ENCODE measurements at regions not wholly inside any gene's neighbourhood (a gene's known extent, or its start where the extent isn't known, plus 50 kb on each side); places are given as distances from the start of the nearest gene placed in this dataset.

- no peak for DNase-seq
Measured at GRCh38 chr2:6685447-6685846, 180.3 kb downstream of the CMPK2 start.

- DNase-seq, result no peak
Measured at GRCh38 chr2:6692056-6692455, 173.7 kb downstream of the CMPK2 start.

GRCh38 chr2:6692819-6693218, 172.9 kb downstream of the CMPK2 start:
- DNase-seq, result no peak

GRCh38 chr2:6694555-6694954, 171.2 kb downstream of the CMPK2 start:
- no peak for DNase-seq

- no peak for DNase-seq
Measured at GRCh38 chr2:6700335-6700734, 165.4 kb downstream of the CMPK2 start.

- no peak for DNase-seq
Measured at GRCh38 chr2:6704077-6704476, 161.6 kb downstream of the CMPK2 start.

- DNase-seq, result no peak
Measured at GRCh38 chr2:6721395-6721794, 144.3 kb downstream of the CMPK2 start.

- DNase-seq, result no peak
Measured at GRCh38 chr2:6722574-6722973, 143.1 kb downstream of the CMPK2 start.

- DNase-seq, result no peak
Measured at GRCh38 chr2:6723865-6724604, 141.7 kb downstream of the CMPK2 start.

- DNase-seq, result no peak
Measured at GRCh38 chr2:6724605-6725140, 141.0 kb downstream of the CMPK2 start.

- no peak for DNase-seq
Measured at GRCh38 chr2:6728156-6728555, 137.6 kb downstream of the CMPK2 start.

GRCh38 chr2:6730003-6730402, 135.7 kb downstream of the CMPK2 start:
- no peak for DNase-seq

GRCh38 chr2:6730649-6731532, 134.8 kb downstream of the CMPK2 start:
- no peak for DNase-seq

- DNase-seq, result no peak
Measured at GRCh38 chr2:6739547-6739946, 126.2 kb downstream of the CMPK2 start.

- no peak for DNase-seq
Measured at GRCh38 chr2:6741229-6741628, 124.5 kb downstream of the CMPK2 start.

- no peak for DNase-seq
Measured at GRCh38 chr2:6744038-6744437, 121.7 kb downstream of the CMPK2 start.

GRCh38 chr2:6747433-6747832, 118.3 kb downstream of the CMPK2 start:
- DNase-seq, result no peak

- no peak for DNase-seq
Measured at GRCh38 chr2:6748406-6749067, 117.2 kb downstream of the CMPK2 start.

- DNase-seq, result no peak
Measured at GRCh38 chr2:6749962-6750361, 115.7 kb downstream of the CMPK2 start.

- no peak for DNase-seq
Measured at GRCh38 chr2:6750411-6751158, 115.1 kb downstream of the CMPK2 start.

- no peak for DNase-seq
Measured at GRCh38 chr2:6754419-6754818, 111.3 kb downstream of the CMPK2 start.

- no peak for DNase-seq
Measured at GRCh38 chr2:6755456-6755855, 110.3 kb downstream of the CMPK2 start.

GRCh38 chr2:6757215-6757614, 108.5 kb downstream of the CMPK2 start:
- no peak for DNase-seq
